Panc1 (cell line): ENCODE measurements at regions not wholly inside any gene's neighbourhood (a gene's known extent, or its start where the extent isn't known, plus 50 kb on each side); places are given as distances from the start of the nearest gene placed in this dataset.
"Not testable (repeated sequence)": the region's sequence is repeated elsewhere in the genome, so short reads cannot be mapped to it uniquely, and the experiment has no call there.

Source experiments
- ATAC-seq: fragments of 200-7000 bp; cut with Tn5 transposase; 2 replicates; pipeline ENCODE4 v1.9.1; 2020; ENCODE audit warnings: mild to moderate bottlenecking, moderate library complexity
- BruUV-seq: library from RNA; stranded (reverse); fragments of 400-500 nt; replicated peaks from 2 replicates; lab custom pipeline; 2021; lab: Mats Ljungman, UMichigan
- CTCF ChIA-PET: fragments of 300-600 bp; sonication (Branson Sonifier 250); formaldehyde crosslinking; loops from one replicate; lab custom pipeline; 2022; ENCODE audit warnings: antibody characterized with exemption; lab: Charles Lee
- POLR2A ChIA-PET: fragments of 300-600 bp; sonication (Branson Sonifier 250); formaldehyde crosslinking; loops from one replicate; lab custom pipeline; 2022; ENCODE audit warnings: antibody characterized with exemption; lab: Charles Lee
- DNase-seq: peaks from one replicate; pipeline ENCODE4 v3.0.0-alpha.2; 2010; ENCODE audit warnings: low read depth, low spot score
- H3K27ac ChIP-seq: 2 replicates; pipeline ENCODE4 v1.5.1; 2011; ENCODE audit warnings: mild to moderate bottlenecking, low read length, inconsistent platforms
- H3K27me3 ChIP-seq: fragments of 200-500 bp; sonication (Bioruptor generic); 2 replicates; pipeline ENCODE4 v1.6.0; 2014; ENCODE audit warnings: low read length, inconsistent platforms; ENCODE audit not compliant: control insufficient read depth, insufficient read depth
- H3K36me3 ChIP-seq: fragments of 200-500 bp; sonication (Bioruptor generic); 2 replicates; pipeline ENCODE4 v1.5.1; 2014; ENCODE audit warnings: inconsistent platforms, mild to moderate bottlenecking, low read length, moderate library complexity; ENCODE audit not compliant: control insufficient read depth, insufficient read depth
- H3K4me1 ChIP-seq: 2 replicates; pipeline ENCODE4 v1.5.1; 2011; ENCODE audit warnings: inconsistent platforms, mild to moderate bottlenecking, low read length, moderate library complexity; ENCODE audit not compliant: control insufficient read depth, insufficient read depth
- H3K4me3 ChIP-seq, 2 experiments: 2 replicates each; pipeline ENCODE4 v1.5.1; 2011 to 2012; ENCODE audit warnings: low read depth in 2 of 2, low read length in 2 of 2, mild to moderate bottlenecking in 2 of 2, inconsistent platforms in 1 of 2, moderate library complexity in 1 of 2
- H3K9me3 ChIP-seq: fragments of 200-500 bp; sonication (Bioruptor generic); 2 replicates; pipeline ENCODE4 v1.5.1; 2014; ENCODE audit warnings: low read depth, mild to moderate bottlenecking, inconsistent platforms, low read length, moderate library complexity; ENCODE audit not compliant: control insufficient read depth, insufficient read depth
- CTCF ChIP-seq: fragments of 450-650 bp; IDR thresholded peaks from 2 replicates; pipeline ENCODE4 v1.5.1; 2017; ENCODE audit warnings: mild to moderate bottlenecking
- POLR2AphosphoS5 ChIP-seq: IDR thresholded peaks from 2 replicates; pipeline ENCODE4 v1.6.1; 2012; ENCODE audit warnings: mild to moderate bottlenecking, low read depth, low read length, moderate library complexity
- REST ChIP-seq, 2 experiments: IDR thresholded peaks; 2 replicates each; pipeline ENCODE4 v1.6.1; 2011 to 2012; ENCODE audit warnings: low read depth in 2 of 2, control low read depth in 1 of 2, low read length in 1 of 2, mild to moderate bottlenecking in 1 of 2, moderate library complexity in 1 of 2; ENCODE audit not compliant: insufficient read depth in 1 of 2
- SIN3A ChIP-seq: IDR thresholded peaks from 2 replicates; pipeline ENCODE4 v1.6.1; 2012; ENCODE audit warnings: low read depth, mild to moderate bottlenecking, low read length, moderate library complexity, borderline replicate concordance; ENCODE audit not compliant: insufficient read depth
- TCF7L2 ChIP-seq: IDR thresholded peaks from 2 replicates; pipeline ENCODE4 v1.6.1; 2011; ENCODE audit warnings: mild to moderate bottlenecking, low read depth, low read length, inconsistent platforms
- in situ Hi-C: cut with HindIII; loops from 2 replicates; pipeline ENCODE4 v1.10.0; 2016; ENCODE audit warnings: low sequenced_read_pairs, low pct_unique_long_range_greater_than_20kb
- intact Hi-C: fragments of 100-400 bp; cut with micrococcal nuclease; formaldehyde crosslinking; loops from one replicate; pipeline ENCODE4 v1.10.0; 2022; ENCODE audit not compliant: unreplicated experiment

- no peaks in the 10 kb centered on the region for H3K4me1 ChIP-seq
- no peaks in the 10 kb centered on the region for H3K9me3 ChIP-seq
- no peaks in the 10 kb centered on the region for H3K36me3 ChIP-seq
- intact Hi-C loops, result no loop called here
- BruUV-seq, result no TSS peak
- in situ Hi-C loops, result no loop called here
- CTCF ChIA-PET, result interaction anchor here (0.5 kb wide), 1 partner anchor 15 kb away, joined by 4 read pairs; no protein-coding TSS in a partner anchor
- DNase-seq, result no peak
- H3K27ac ChIP-seq, result no peak overlapping the region
- no peak for TF ChIP-seq SIN3A
- no peak for TF ChIP-seq REST (IDR thresholded peaks at IDR 0.05; ENCODE audit: insufficient read depth in 1 of 2, low read depth in 2 of 2, low read length in 1 of 2)
- TF ChIP-seq POLR2AphosphoS5, result no peak
- no peak for TF ChIP-seq TCF7L2
- TF ChIP-seq CTCF, result no peak
- no peak overlapping the region for H3K4me3 ChIP-seq
- POLR2A ChIA-PET, result no interaction called here
- ATAC-seq, result no peak
- H3K27me3 ChIP-seq, result peaks cover 4% of the 10 kb centered on the region; the same call in 1 of the 2 replicates
Observed at GRCh38 chr6:135114355-135115145, 59.9 kb upstream of the HBS1L start.

- intact Hi-C loops, result no loop called here
- H3K4me3 ChIP-seq, result no peak overlapping the region
- DNase-seq (no peak), ATAC-seq (no peak)
- POLR2A ChIA-PET, result no interaction called here
- no peaks in the 10 kb centered on the region for H3K36me3 ChIP-seq
- CTCF ChIA-PET, result no interaction called here
- no TSS peak for BruUV-seq
- peaks cover 4% of the 10 kb centered on the region; the same call in 1 of the 2 replicates for H3K27me3 ChIP-seq
- no peak overlapping the region for H3K27ac ChIP-seq
- in situ Hi-C loops, result no loop called here
- TF ChIP-seq CTCF (no peak), POLR2AphosphoS5 (no peak), SIN3A (no peak), REST (IDR thresholded peaks at IDR 0.05; ENCODE audit: insufficient read depth in 1 of 2, low read depth in 2 of 2, low read length in 1 of 2) (no peak), TCF7L2 (no peak)
- no peaks in the 10 kb centered on the region for H3K9me3 ChIP-seq
- H3K4me1 ChIP-seq, result no peaks in the 10 kb centered on the region
Observed at GRCh38 chr6:135113860-135114259, 59.2 kb upstream of the HBS1L start.

- H3K27ac ChIP-seq, in situ Hi-C loops: not testable (repeated sequence)
Observed at GRCh38 chr6:135112951-135113350, 58.3 kb upstream of the HBS1L start.

More at GRCh38 chr6:135112951-135113350, 58.3 kb upstream of the HBS1L start:
- H3K27me3 ChIP-seq, intact Hi-C loops, CTCF ChIA-PET, H3K36me3 ChIP-seq, H3K4me1 ChIP-seq, ATAC-seq, H3K4me3 ChIP-seq, BruUV-seq, DNase-seq, H3K9me3 ChIP-seq, POLR2A ChIA-PET: not testable (repeated sequence)
